K562 (cell line): ENCODE measurements at regions not wholly inside any gene's neighbourhood (a gene's known extent, or its start where the extent isn't known, plus 50 kb on each side); places are given as distances from the start of the nearest gene placed in this dataset.

Experiments used
- ATAC-seq: fragments of 200-7000 bp; cut with Tn5 transposase; 3 replicates; pipeline ENCODE4 v1.9.1; 2020; ENCODE audit warnings: moderate library complexity
- BruUV-seq: library from RNA; stranded (reverse); fragments of 400-500 nt; replicated peaks from 2 replicates; lab custom pipeline; 2021; lab: Mats Ljungman, UMichigan
- CTCF ChIA-PET: fragments of 300-600 bp; formaldehyde crosslinking; extraction: SDS; loops from one replicate; lab custom pipeline; 2021; ENCODE audit warnings: low intra/inter-chr PET ratio; lab: Yijun Ruan, JAX
- POLR2A ChIA-PET: fragments of 300-600, 350-650 bp; sonication (Branson Sonifier 250); formaldehyde crosslinking; extraction: SDS; loops from one replicate; lab custom pipeline; 2021; ENCODE audit warnings: antibody characterized with exemption, inconsistent platforms; lab: Yijun Ruan, JAX
- DNase-seq, 4 experiments: peaks; one replicate each; pipeline versions ENCODE4 v3.0.0 to v3.0.0-alpha.2; 2011 to 2018; ENCODE audit warnings: low spot score in 3 of 4, mixed read lengths in 3 of 4; ENCODE audit errors: extremely low read depth in 1 of 4
- FAIRE-seq: peaks from 2 replicates; lab custom pipeline; 2011; peaks lifted over from hg19 to GRCh38; lab: Jason Lieb, UNC
- H2AFZ ChIP-seq: 2 replicates; pipeline ENCODE4 v1.6.0; 2011; ENCODE audit warnings: low read depth, low read length, control low read depth, inconsistent platforms
- H3K27ac ChIP-seq: fragments of 200-600 bp; 3 replicates; pipeline ENCODE4 v1.8.0; 2011; ENCODE audit warnings: low read depth, mild to moderate bottlenecking, control low read depth, inconsistent platforms, low read length, moderate library complexity, mixed read lengths; ENCODE audit errors: extremely low read depth
- H3K27me3 ChIP-seq, 2 experiments: fragments of 300-600 bp in 1 of 2; 2 replicates in 1 of 2; 3 replicates in 1 of 2; pipeline versions ENCODE4 v1.6.0 to v1.8.0; 2011; ENCODE audit warnings: inconsistent platforms in 2 of 2, low read length in 2 of 2, mild to moderate bottlenecking in 1 of 2, mixed read lengths in 1 of 2, moderate library complexity in 1 of 2; ENCODE audit not compliant: control insufficient read depth in 2 of 2, insufficient read depth in 2 of 2
- H3K36me3 ChIP-seq: fragments of 300-600 bp; 3 replicates; pipeline ENCODE4 v1.8.0; 2011; ENCODE audit warnings: mild to moderate bottlenecking, low read length, inconsistent platforms; ENCODE audit not compliant: control insufficient read depth, insufficient read depth
- H3K4me1 ChIP-seq, 2 experiments: fragments of 200-600 bp in 1 of 2; replicated peaks in 1 of 2; 2 replicates in 1 of 2; 3 replicates in 1 of 2; pipeline versions ENCODE4 v1.5.1 to v1.8.0; 2011; ENCODE audit warnings: inconsistent platforms in 2 of 2, low read length in 2 of 2, mild to moderate bottlenecking in 1 of 2, mixed read lengths in 1 of 2, moderate library complexity in 1 of 2; ENCODE audit not compliant: control insufficient read depth in 2 of 2, insufficient read depth in 2 of 2
- H3K4me2 ChIP-seq: 2 replicates; pipeline ENCODE4 v1.6.1; 2011; ENCODE audit warnings: low read length, control low read depth, inconsistent platforms, mixed read lengths; ENCODE audit not compliant: insufficient read depth
- H3K4me3 ChIP-seq: fragments of 200-600 bp; sonication (generic), shearing (Covaris generic); 2 replicates; pipeline ENCODE4 v1.5.1; 2016; ENCODE audit warnings: control low read depth, inconsistent platforms
- H3K79me2 ChIP-seq: fragments of 200-600 bp; 3 replicates; pipeline ENCODE4 v1.8.0; 2011; ENCODE audit warnings: low read length, inconsistent platforms; ENCODE audit not compliant: control insufficient read depth, insufficient read depth
- H3K9ac ChIP-seq, 2 experiments: 2 replicates each; pipeline versions ENCODE4 v1.6.0 to v1.6.1; 2011; ENCODE audit warnings: low read depth in 2 of 2, low read length in 2 of 2, control low read depth in 1 of 2, inconsistent platforms in 1 of 2, mild to moderate bottlenecking in 1 of 2, mixed read lengths in 1 of 2; ENCODE audit not compliant: insufficient read depth in 1 of 2
- H3K9me1 ChIP-seq: one replicate; pipeline ENCODE4 v1.6.0; 2011; ENCODE audit warnings: inconsistent platforms, mild to moderate bottlenecking, low read length, moderate library complexity; ENCODE audit not compliant: control insufficient read depth, insufficient read depth
- H3K9me3 ChIP-seq: replicated peaks from 2 replicates; pipeline ENCODE4 v1.5.1; 2011; ENCODE audit warnings: low read depth, low read length, inconsistent platforms; ENCODE audit not compliant: control insufficient read depth, insufficient read depth
- H4K20me1 ChIP-seq: replicated peaks from 2 replicates; pipeline ENCODE4 v1.6.1; 2011; ENCODE audit warnings: low read length, inconsistent platforms, mixed read lengths; ENCODE audit not compliant: control insufficient read depth, insufficient read depth
- ARID1B ChIP-seq: fragments of 450-650 bp; IDR thresholded peaks from 2 replicates; pipeline ENCODE4 v1.6.1; 2016; ENCODE audit warnings: antibody characterized with exemption, mild to moderate bottlenecking, inconsistent platforms
- CBFA2T2 ChIP-seq: fragments of 450-650 bp; conservative IDR thresholded peaks from 2 replicates; pipeline ENCODE4 v1.6.1; 2017; ENCODE audit warnings: mild to moderate bottlenecking
- CBFA2T3 ChIP-seq: fragments of 450-650 bp; IDR thresholded peaks from 2 replicates; pipeline ENCODE4 v1.6.1; 2017
- CTBP1 ChIP-seq: fragments of 450-650 bp; IDR thresholded peaks from 2 replicates; pipeline ENCODE4 v1.6.1; 2016; ENCODE audit warnings: borderline replicate concordance
- CXXC5 ChIP-seq: fragments of 250-450 bp; sonication (Bioruptor Pico); IDR thresholded peaks from 2 replicates; pipeline ENCODE4 v1.8.0; 2022; ENCODE audit warnings: inconsistent platforms, mild to moderate bottlenecking, moderate library complexity
- DDX20 ChIP-seq: fragments of 450-650 bp; IDR thresholded peaks from 2 replicates; pipeline ENCODE4 v1.6.1; 2016; ENCODE audit warnings: missing genetic modification characterization, low read depth, mild to moderate bottlenecking, missing compliant biosample characterization, moderate library complexity
- FOXJ3 ChIP-seq: sonication (generic); formaldehyde crosslinking; IDR thresholded peaks from 2 replicates; pipeline ENCODE4 v1.4.0; 2020; ENCODE audit warnings: mild to moderate bottlenecking, missing genetic modification reagents
- JUND ChIP-seq, 2 experiments: IDR thresholded peaks; 2 replicates in 1 of 2; 3 replicates in 1 of 2; pipeline ENCODE4 v1.6.1; 2011; ENCODE audit warnings: borderline replicate concordance in 2 of 2, low read depth in 2 of 2, low read length in 2 of 2, improper control_type of control experiment in 1 of 2, missing biosample characterization in 1 of 2, missing genetic modification characterization in 1 of 2, missing genetic modification reagents in 1 of 2
- NCOA2 ChIP-seq, 2 experiments: fragments of 450-650 bp; IDR thresholded peaks; 2 replicates each; pipeline ENCODE4 v1.6.1; 2018; ENCODE audit warnings: mild to moderate bottlenecking in 2 of 2, moderate library complexity in 1 of 2; ENCODE audit not compliant: partially characterized antibody in 2 of 2
- NCOR1 ChIP-seq: fragments of 450-650 bp; IDR thresholded peaks from 2 replicates; pipeline ENCODE4 v1.6.1; 2016; ENCODE audit warnings: mild to moderate bottlenecking, moderate library complexity
- NELFE ChIP-seq: IDR thresholded peaks from 2 replicates; pipeline ENCODE4 v1.6.1; 2011; ENCODE audit warnings: mild to moderate bottlenecking; ENCODE audit not compliant: insufficient read depth, insufficient read length
- NR1H2 ChIP-seq: sonication (generic); formaldehyde crosslinking; IDR thresholded peaks from 2 replicates; pipeline ENCODE4 v1.4.0; 2020; ENCODE audit warnings: mild to moderate bottlenecking, missing genetic modification reagents
- PPARD ChIP-seq: fragments of 250-450 bp; sonication (Bioruptor Pico); IDR thresholded peaks from 2 replicates; pipeline ENCODE4 v1.8.0; 2022; ENCODE audit warnings: inconsistent platforms, mild to moderate bottlenecking, moderate library complexity
- RCOR1 ChIP-seq, 2 experiments: IDR thresholded peaks; 2 replicates each; pipeline ENCODE4 v1.6.1; 2012; ENCODE audit warnings: low read depth in 2 of 2, low read length in 2 of 2, borderline replicate concordance in 1 of 2, improper control_type of control experiment in 1 of 2
- UBTF ChIP-seq, 2 experiments: IDR thresholded peaks; 2 replicates each; pipeline ENCODE4 v1.6.1; 2012; ENCODE audit warnings: improper control_type of control experiment in 2 of 2, low read depth in 2 of 2, low read length in 2 of 2, borderline replicate concordance in 1 of 2
- VEZF1 ChIP-seq: fragments of 200-800 bp; sonication (Bioruptor generic); IDR thresholded peaks from 2 replicates; pipeline ENCODE4 v1.6.1; 2017; ENCODE audit warnings: missing genetic modification characterization, missing compliant biosample characterization
- ZNF134 ChIP-seq: fragments of 250-450 bp; sonication (Bioruptor Pico); conservative IDR thresholded peaks from 2 replicates; pipeline ENCODE4 v1.4.0; 2020
- ZNF445 ChIP-seq: fragments of 250-450 bp; sonication (Bioruptor Pico); IDR thresholded peaks from 2 replicates; pipeline ENCODE4 v1.4.0; 2020; ENCODE audit warnings: low read depth, mild to moderate bottlenecking, moderate library complexity
- ZNF830 ChIP-seq: fragments of 250-450 bp; sonication (Bioruptor Pico); IDR thresholded peaks from 2 replicates; pipeline ENCODE4 v1.5.0; 2021; ENCODE audit warnings: mild to moderate bottlenecking
- WGBS: fragments of 100-300 bp; shearing (Covaris generic); methylation state at CpG from one replicate; pipeline ENCODE4 v1.1.6; 2016; ENCODE audit warnings: low coverage, mixed read lengths; ENCODE audit not compliant: insufficient coverage; ENCODE audit errors: missing lambda C conversion rate; 5-methylcytosine and 5-hydroxymethylcytosine counted together
- in situ Hi-C: fragments of 300-500 bp; cut with MboI; formaldehyde crosslinking; loops from 4 replicates; pipeline ENCODE4 v1.15.0; 2018; ENCODE audit warnings: inconsistent platforms, mixed read lengths
- intact Hi-C: fragments of 100-400 bp; cut with micrococcal nuclease; formaldehyde crosslinking; loops from 2 replicates; pipeline ENCODE4 v1.14.2; 2022

- peak; percentile 61 for ATAC-seq
- peak in 2 of 4 experiments; percentile 23 to 71 for DNase-seq
- no peak overlapping the region for H2AFZ ChIP-seq
- H3K9me1 ChIP-seq: no peaks in the 10 kb centered on the region
- no peaks in the 10 kb centered on the region for H3K36me3 ChIP-seq
- in situ Hi-C loops (no loop called here), intact Hi-C loops (loop anchor here (10.0 kb wide), 1 partner anchor 327 kb away; no protein-coding TSS in a partner anchor)
- no peak overlapping the region for H3K4me3 ChIP-seq
- no peaks in the 10 kb centered on the region for H3K9me3 ChIP-seq
- ChIA-PET POLR2A (interaction anchor here (0.6 to 1.2 kb wide), 2 partner anchors 8 kb away, joined by 3 to 4 read pairs; no protein-coding TSS in a partner anchor), CTCF (no interaction called here)
- no peaks in the 10 kb centered on the region for H4K20me1 ChIP-seq
- H3K79me2 ChIP-seq: no peaks in the 10 kb centered on the region
- H3K4me2 ChIP-seq: no peak overlapping the region
- H3K27ac ChIP-seq: no peak overlapping the region
- peak; percentile 71 for FAIRE-seq
- BruUV-seq: no TSS peak
- no peak overlapping the region for H3K9ac ChIP-seq
- WGBS: under 1% methylated on average over 6 of the region's 6 CpGs
- no peaks in the 10 kb centered on the region; a peak in 2 of 5 replicates for H3K4me1 ChIP-seq
- H3K27me3 ChIP-seq: peaks cover 2 to 10% of the 10 kb centered on the region in 2 experiments; a peak in 1 of 5 replicates
- no peak for TF ChIP-seq NR1H2 (CRISPR knock-in tag)
- peak; percentile 44; the same call in 1 of the 2 replicates for TF ChIP-seq ZNF134 (CRISPR knock-in tag)
- no peak for TF ChIP-seq JUND (IDR thresholded peaks at IDR 0.05; ENCODE audit: borderline replicate concordance, low read depth, low read length)
- no peak; the same call in 2 of the 3 replicates for TF ChIP-seq JUND (tag; IDR thresholded peaks at IDR 0.05; ENCODE audit: borderline replicate concordance, low read depth, low read length)
- peak; percentile 42 for TF ChIP-seq CBFA2T3
- TF ChIP-seq VEZF1 (CRISPR knock-in tag): no peak
- TF ChIP-seq NCOR1: 0 out of 2 replicates have a peak, but pooled peaks have one; percentile 11
- TF ChIP-seq RCOR1 (IDR thresholded peaks at IDR 0.05; ENCODE audit: borderline replicate concordance in 1 of 2, low read depth in 2 of 2, low read length in 2 of 2): peak in 1 of 2 experiments; percentile 52; a peak in 2 of 4 replicates
- no peak for TF ChIP-seq ZNF830 (CRISPR knock-in tag)
- TF ChIP-seq UBTF (IDR thresholded peaks at IDR 0.05; ENCODE audit: borderline replicate concordance in 1 of 2, low read depth in 2 of 2, low read length in 2 of 2): 0 out of 4 replicates have a peak, but pooled peaks of 1 of the 2 experiments have one; percentile 55
- TF ChIP-seq PPARD (CRISPR knock-in tag): no peak
- TF ChIP-seq ARID1B: 0 out of 2 replicates have a peak, but pooled peaks have one; percentile 25
- no peak for TF ChIP-seq NCOA2 (IDR thresholded peaks at IDR 0.05; ENCODE audit: partially characterized antibody in 2 of 2)
- 0 out of 2 replicates have a peak, but pooled peaks have one; percentile 19 for TF ChIP-seq CBFA2T2
- TF ChIP-seq NELFE: no peak
- TF ChIP-seq FOXJ3 (CRISPR knock-in tag): no peak
- no peak for TF ChIP-seq CXXC5 (CRISPR knock-in tag)
- TF ChIP-seq ZNF445: no peak
- no peak for TF ChIP-seq DDX20 (tag)
- peak; percentile 49; the same call in 1 of the 2 replicates for TF ChIP-seq CTBP1
Measured at GRCh38 chr21:35517865-35518264, 468.8 kb upstream of the RUNX1 start.
